Neuronal stem cell (in vitro differentiated cells): ENCODE measurements at regions not wholly inside any gene's neighbourhood (a gene's known extent, or its start where the extent isn't known, plus 50 kb on each side); places are given as distances from the start of the nearest gene placed in this dataset.
"Not testable (repeated sequence)": the region's sequence is repeated elsewhere in the genome, so short reads cannot be mapped to it uniquely, and the experiment has no call there.

ENCODE experiments used
- DNase-seq: peaks from one replicate; pipeline ENCODE4 v3.0.0-alpha.2; 2013; ENCODE audit warnings: low spot score
- H2AFZ ChIP-seq: one replicate; pipeline ENCODE4 v1.6.1; 2013; ENCODE audit warnings: mild to moderate bottlenecking, low read length, inconsistent platforms
- H2AK5ac ChIP-seq: 2 replicates; pipeline ENCODE4 v1.6.1; 2013; ENCODE audit warnings: low read depth, mild to moderate bottlenecking, inconsistent platforms, low read length, moderate library complexity, mixed read lengths
- H2BK120ac ChIP-seq: 2 replicates; pipeline ENCODE4 v1.6.1; 2013; ENCODE audit warnings: low read depth, mild to moderate bottlenecking, inconsistent platforms, low read length, moderate library complexity, mixed read lengths
- H2BK12ac ChIP-seq: one replicate; pipeline ENCODE4 v1.6.1; 2013; ENCODE audit warnings: low read length, inconsistent platforms
- H2BK15ac ChIP-seq: 2 replicates; pipeline ENCODE4 v1.6.1; 2013; ENCODE audit warnings: mild to moderate bottlenecking, low read length, inconsistent platforms, mixed read lengths
- H2BK5ac ChIP-seq: one replicate; pipeline ENCODE4 v1.6.1; 2013; ENCODE audit warnings: inconsistent platforms, mild to moderate bottlenecking, low read length, moderate library complexity
- H3K14ac ChIP-seq: one replicate; pipeline ENCODE4 v1.6.1; 2013; ENCODE audit warnings: low read length, inconsistent platforms
- H3K18ac ChIP-seq: 2 replicates; pipeline ENCODE4 v1.6.1; 2013; ENCODE audit warnings: low read length, inconsistent platforms
- H3K23ac ChIP-seq: 2 replicates; pipeline ENCODE4 v1.6.1; 2013; ENCODE audit warnings: low read depth, mild to moderate bottlenecking, mixed read lengths, low read length, inconsistent platforms; ENCODE audit not compliant: poor library complexity
- H3K27ac ChIP-seq: replicated peaks from 3 replicates; pipeline ENCODE4 v1.5.1; 2013; ENCODE audit warnings: low read length, inconsistent platforms
- H3K27me3 ChIP-seq, 3 experiments: 2 replicates each; pipeline ENCODE4 v1.6.1; 2013; ENCODE audit warnings: low read length in 3 of 3, mild to moderate bottlenecking in 2 of 3, inconsistent platforms in 1 of 3, low read depth in 1 of 3, mixed read lengths in 1 of 3, moderate library complexity in 1 of 3; ENCODE audit not compliant: control insufficient read depth in 3 of 3, insufficient read depth in 3 of 3
- H3K36me3 ChIP-seq, 2 donors: replicated peaks in 1 of 2; 2 replicates each; pipeline ENCODE4 v1.6.1; 2013; ENCODE audit warnings: low read length in 2 of 2; ENCODE audit not compliant: control insufficient read depth in 2 of 2, insufficient read depth in 2 of 2
- H3K4ac ChIP-seq: 2 replicates; pipeline ENCODE4 v1.6.1; 2013; ENCODE audit warnings: inconsistent platforms, mild to moderate bottlenecking, low read length, moderate library complexity
- H3K4me1 ChIP-seq, 2 donors: 1 replicate in 1 of 2; 2 replicates in 1 of 2; pipeline ENCODE4 v1.6.1; 2013; ENCODE audit warnings: low read length in 2 of 2, low read depth in 1 of 2; ENCODE audit not compliant: control insufficient read depth in 2 of 2, insufficient read depth in 1 of 2
- H3K4me2 ChIP-seq: one replicate; pipeline ENCODE4 v1.6.1; 2013; ENCODE audit warnings: mild to moderate bottlenecking, low read length, inconsistent platforms; ENCODE audit not compliant: insufficient read depth, poor library complexity, severe bottlenecking
- H3K4me3 ChIP-seq, 2 donors: 2 replicates each; pipeline ENCODE4 v1.5.1; 2013; ENCODE audit warnings: low read length in 2 of 2, mild to moderate bottlenecking in 2 of 2, inconsistent platforms in 1 of 2, moderate library complexity in 1 of 2
- H3K79me1 ChIP-seq: one replicate; pipeline ENCODE4 v1.6.1; 2013; ENCODE audit warnings: low read depth, mild to moderate bottlenecking, inconsistent platforms, low read length, moderate library complexity
- H3K9ac ChIP-seq: one replicate; pipeline ENCODE4 v1.6.1; 2013; ENCODE audit warnings: mild to moderate bottlenecking, low read depth, low read length, inconsistent platforms; ENCODE audit not compliant: poor library complexity
- H3K9me3 ChIP-seq, 2 donors: replicated peaks in 1 of 2; 2 replicates each; pipeline versions ENCODE3 to v1.6.1; 2013; ENCODE audit warnings: low read length in 2 of 2, mild to moderate bottlenecking in 2 of 2, inconsistent platforms in 1 of 2, low read depth in 1 of 2, mixed read lengths in 1 of 2, moderate library complexity in 1 of 2; ENCODE audit not compliant: control insufficient read depth in 2 of 2, insufficient read depth in 1 of 2
- H4K8ac ChIP-seq: one replicate; pipeline ENCODE4 v1.6.1; 2013; ENCODE audit warnings: low read depth, mild to moderate bottlenecking, inconsistent platforms, low read length, moderate library complexity
- H4K91ac ChIP-seq: one replicate; pipeline ENCODE4 v1.6.1; 2013; ENCODE audit warnings: low read length, low read depth, mild to moderate bottlenecking, inconsistent platforms; ENCODE audit not compliant: poor library complexity
- WGBS, 2 donors: extraction: QIAGEN DNeasy Blood & Tissue Kit; methylation state at CpG; one replicate each; pipeline ENCODE4 v1.1.7; 2013; ENCODE audit warnings: missing lambda C conversion rate in 2 of 2, mixed read lengths in 1 of 2; ENCODE audit not compliant: insufficient read length in 2 of 2, insufficient replicate concordance in 1 of 2; ENCODE audit errors: extremely low coverage in 2 of 2; 5-methylcytosine and 5-hydroxymethylcytosine counted together

GRCh38 chr14:38600572-38600971, 344.7 kb upstream of the CLEC14A start:
- H4K91ac ChIP-seq, H3K9me3 ChIP-seq, H3K23ac ChIP-seq, H3K4me2 ChIP-seq, H2BK120ac ChIP-seq, H2BK5ac ChIP-seq, H2AK5ac ChIP-seq, H3K9ac ChIP-seq, H3K4me3 ChIP-seq, H2BK15ac ChIP-seq, H2AFZ ChIP-seq, H4K8ac ChIP-seq, H3K79me1 ChIP-seq, H3K18ac ChIP-seq, H3K4ac ChIP-seq, H3K27me3 ChIP-seq, H3K14ac ChIP-seq, H3K27ac ChIP-seq, H2BK12ac ChIP-seq, H3K36me3 ChIP-seq, H3K4me1 ChIP-seq: not testable (repeated sequence)
- DNase-seq = peak; percentile 8
- WGBS, 2 donors = no CpG with 5 or more reads among the region's 2 CpGs

DNA sequence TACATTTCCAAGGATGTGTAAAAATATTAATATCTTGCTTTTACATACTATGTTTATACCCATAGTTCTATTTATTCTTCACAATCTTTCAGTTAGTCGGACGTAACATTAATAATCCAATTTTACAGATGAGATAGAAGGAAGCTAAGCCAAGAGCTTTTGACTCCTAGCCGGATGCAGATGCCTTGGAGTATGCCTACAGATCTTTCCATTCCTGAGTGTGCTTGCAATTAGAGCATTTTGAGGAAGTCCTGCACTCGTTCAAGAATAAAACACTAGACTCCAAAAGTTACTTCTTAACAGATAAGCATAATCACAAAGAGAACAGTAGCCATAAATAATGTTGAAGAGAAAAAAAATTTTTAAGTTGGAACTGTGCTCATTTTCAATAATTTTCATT, 337.6 kb upstream of the CLEC14A start:
- Histone ChIP-seq H3K36me3 (no peaks in the 10 kb centered on the region), H3K9ac (no peak overlapping the region), H3K18ac (no peak overlapping the region), H3K79me1 (no peaks in the 10 kb centered on the region), H3K9me3 (no peaks in the 10 kb centered on the region), H3K27ac (no peak overlapping the region), H3K27me3 (no peaks in the 10 kb centered on the region), H4K91ac (no peak overlapping the region), H2AFZ (no peak overlapping the region), H3K14ac (no peak overlapping the region), H3K4me2 (no peak overlapping the region), H3K4me1 (no peaks in the 10 kb centered on the region), H2BK5ac (no peak overlapping the region), H2AK5ac (no peak overlapping the region), H3K4me3 (no peak overlapping the region), H3K4ac (no peak overlapping the region), H2BK120ac (no peak overlapping the region), H2BK15ac (no peak overlapping the region), H4K8ac (no peak overlapping the region), H3K23ac (no peak overlapping the region), H2BK12ac (no peak overlapping the region)
- WGBS, 2 donors = no CpG with 5 or more reads among the region's 4 CpGs
- DNase-seq = no peak

DNA sequence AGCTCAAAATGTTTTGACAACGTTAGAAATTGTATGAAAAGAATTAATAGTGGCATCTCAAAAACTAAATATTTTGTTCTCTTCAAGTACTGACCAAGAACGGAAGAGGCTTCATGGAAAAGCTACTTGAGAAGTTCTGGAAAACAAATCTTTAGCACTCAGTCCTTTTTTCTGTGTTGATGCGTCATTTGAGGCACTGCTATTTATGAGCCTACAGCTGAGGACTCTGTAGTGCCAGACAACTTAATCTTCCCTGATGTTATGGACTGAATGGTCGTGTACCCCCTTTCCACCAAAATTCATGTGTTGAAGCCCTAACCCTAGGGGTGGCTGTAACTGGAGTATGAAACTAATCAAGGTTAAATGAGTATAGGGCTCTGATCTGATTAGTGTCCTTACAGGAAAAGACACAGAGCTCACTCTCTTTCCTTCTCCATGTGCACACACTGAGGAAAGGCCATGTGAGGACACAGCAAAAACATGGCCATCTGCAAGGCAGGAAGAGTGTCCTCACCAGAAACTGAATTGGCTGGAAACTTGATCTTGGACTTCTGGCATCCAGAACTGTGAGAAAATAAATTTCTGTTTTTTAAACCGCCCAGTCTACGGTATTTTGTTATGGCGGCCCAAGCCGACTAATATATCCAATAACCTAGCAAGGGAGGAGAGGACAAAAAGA, 337.0 kb upstream of the CLEC14A start:
- no peak overlapping the region for H3K9ac ChIP-seq
- H3K4me3 ChIP-seq = no peak overlapping the region
- no peak for DNase-seq
- no peak overlapping the region for H2BK15ac ChIP-seq
- H3K4ac ChIP-seq = no peak overlapping the region
- H3K4me1 ChIP-seq = no peaks in the 10 kb centered on the region
- H2AK5ac ChIP-seq = no peak overlapping the region
- H3K14ac ChIP-seq = no peak overlapping the region
- H3K9me3 ChIP-seq = no peaks in the 10 kb centered on the region
- no peak overlapping the region for H2BK12ac ChIP-seq
- H2AFZ ChIP-seq = no peak overlapping the region
- no peak overlapping the region for H4K8ac ChIP-seq
- no peaks in the 10 kb centered on the region for H3K79me1 ChIP-seq
- no peak overlapping the region for H3K18ac ChIP-seq
- H3K36me3 ChIP-seq = no peaks in the 10 kb centered on the region
- no peak overlapping the region for H2BK120ac ChIP-seq
- H3K27ac ChIP-seq = no peak overlapping the region
- H3K23ac ChIP-seq = no peak overlapping the region
- no peak overlapping the region for H3K4me2 ChIP-seq
- H2BK5ac ChIP-seq = no peak overlapping the region
- no CpG with 5 or more reads among the region's 8 CpGs for WGBS, 2 donors
- no peaks in the 10 kb centered on the region for H3K27me3 ChIP-seq
- no peak overlapping the region for H4K91ac ChIP-seq

DNA sequence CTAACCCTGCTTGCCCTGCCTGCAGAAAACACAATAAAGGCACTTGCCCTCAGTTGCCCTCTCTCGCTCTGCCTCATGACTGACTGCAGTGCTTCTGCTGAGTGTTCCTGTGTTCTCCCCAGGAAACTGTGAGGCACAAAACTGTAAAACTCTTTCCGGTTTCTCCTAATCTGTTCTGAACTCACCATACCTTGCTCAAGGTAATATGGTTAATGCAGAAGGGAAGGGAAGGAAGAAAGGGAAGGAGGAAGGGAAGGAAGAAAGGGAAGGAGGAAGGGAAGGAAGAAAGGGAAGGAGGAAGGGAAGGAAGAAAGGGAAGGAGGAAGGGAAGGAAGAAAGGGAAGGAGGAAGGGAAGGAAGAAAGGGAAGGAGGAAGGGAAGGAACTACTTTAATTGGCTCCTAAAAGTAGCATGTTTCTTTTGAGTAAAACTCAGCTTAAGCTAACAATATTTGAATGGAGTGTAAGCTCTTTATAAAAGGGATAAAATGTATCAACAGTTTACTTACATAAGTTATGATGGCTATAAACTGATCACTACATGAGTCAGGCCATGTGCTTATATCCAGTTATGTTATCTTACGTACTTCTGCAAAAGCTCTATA, 334.0 kb upstream of the CLEC14A start:
- H3K4me1 ChIP-seq = no peaks in the 10 kb centered on the region
- H2AK5ac ChIP-seq = no peak overlapping the region
- WGBS, 2 donors = no CpG with 5 or more reads among the region's 3 CpGs
- no peak overlapping the region for H3K4me3 ChIP-seq
- H2BK15ac ChIP-seq = no peak overlapping the region
- no peaks in the 10 kb centered on the region for H3K9me3 ChIP-seq
- H3K14ac ChIP-seq = no peak overlapping the region
- no peak overlapping the region for H3K4ac ChIP-seq
- DNase-seq = no peak
- no peaks in the 10 kb centered on the region for H3K27me3 ChIP-seq
- H3K36me3 ChIP-seq = no peaks in the 10 kb centered on the region
- no peak overlapping the region for H3K9ac ChIP-seq
- no peak overlapping the region for H2BK120ac ChIP-seq
- H4K91ac ChIP-seq = no peak overlapping the region
- H3K18ac ChIP-seq = no peak overlapping the region
- no peak overlapping the region for H3K4me2 ChIP-seq
- no peak overlapping the region for H2AFZ ChIP-seq
- no peak overlapping the region for H3K27ac ChIP-seq
- no peak overlapping the region for H4K8ac ChIP-seq
- H2BK5ac ChIP-seq = no peak overlapping the region
- H2BK12ac ChIP-seq = no peak overlapping the region
- H3K23ac ChIP-seq = no peak overlapping the region
- H3K79me1 ChIP-seq = no peaks in the 10 kb centered on the region
